ENCODE measurements at regions not wholly inside any gene's neighbourhood (a gene's known extent, or its start where the extent isn't known, plus 50 kb on each side); places are given as distances from the start of the nearest gene placed in this dataset.

GRCh38 chr1:118821801-118822200 is 166.3 kb downstream of the TBX15 start:
- no peak for TF ChIP-seq POLR2AphosphoS5 (IDR thresholded peaks at IDR 0.05; ENCODE audit: low read depth, low read length)
- no peak for TF ChIP-seq SIN3A (IDR thresholded peaks at IDR 0.05; ENCODE audit: borderline replicate concordance, insufficient read depth, low read length)
- TF ChIP-seq, protein P1, sequence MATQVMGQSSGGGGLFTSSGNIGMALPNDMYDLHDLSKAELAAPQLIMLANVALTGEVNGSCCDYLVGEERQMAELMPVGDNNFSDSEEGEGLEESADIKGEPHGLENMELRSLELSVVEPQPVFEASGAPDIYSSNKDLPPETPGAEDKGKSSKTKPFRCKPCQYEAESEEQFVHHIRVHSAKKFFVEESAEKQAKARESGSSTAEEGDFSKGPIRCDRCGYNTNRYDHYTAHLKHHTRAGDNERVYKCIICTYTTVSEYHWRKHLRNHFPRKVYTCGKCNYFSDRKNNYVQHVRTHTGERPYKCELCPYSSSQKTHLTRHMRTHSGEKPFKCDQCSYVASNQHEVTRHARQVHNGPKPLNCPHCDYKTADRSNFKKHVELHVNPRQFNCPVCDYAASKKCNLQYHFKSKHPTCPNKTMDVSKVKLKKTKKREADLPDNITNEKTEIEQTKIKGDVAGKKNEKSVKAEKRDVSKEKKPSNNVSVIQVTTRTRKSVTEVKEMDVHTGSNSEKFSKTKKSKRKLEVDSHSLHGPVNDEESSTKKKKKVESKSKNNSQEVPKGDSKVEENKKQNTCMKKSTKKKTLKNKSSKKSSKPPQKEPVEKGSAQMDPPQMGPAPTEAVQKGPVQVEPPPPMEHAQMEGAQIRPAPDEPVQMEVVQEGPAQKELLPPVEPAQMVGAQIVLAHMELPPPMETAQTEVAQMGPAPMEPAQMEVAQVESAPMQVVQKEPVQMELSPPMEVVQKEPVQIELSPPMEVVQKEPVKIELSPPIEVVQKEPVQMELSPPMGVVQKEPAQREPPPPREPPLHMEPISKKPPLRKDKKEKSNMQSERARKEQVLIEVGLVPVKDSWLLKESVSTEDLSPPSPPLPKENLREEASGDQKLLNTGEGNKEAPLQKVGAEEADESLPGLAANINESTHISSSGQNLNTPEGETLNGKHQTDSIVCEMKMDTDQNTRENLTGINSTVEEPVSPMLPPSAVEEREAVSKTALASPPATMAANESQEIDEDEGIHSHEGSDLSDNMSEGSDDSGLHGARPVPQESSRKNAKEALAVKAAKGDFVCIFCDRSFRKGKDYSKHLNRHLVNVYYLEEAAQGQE (IDR thresholded peaks at IDR 0.05; ENCODE audit: insufficient read depth in 1 of 2, low read depth in 2 of 2, low read length in 2 of 2), result no peak
- TF ChIP-seq TAF1 (IDR thresholded peaks at IDR 0.05; ENCODE audit: borderline replicate concordance, insufficient read depth, low read length), result no peak
- TF ChIP-seq FOXP2 (optimal IDR thresholded peaks at IDR 0.05; ENCODE audit: borderline replicate concordance, extremely low read depth, extremely low read length, insufficient read depth), result no peak

DNA sequence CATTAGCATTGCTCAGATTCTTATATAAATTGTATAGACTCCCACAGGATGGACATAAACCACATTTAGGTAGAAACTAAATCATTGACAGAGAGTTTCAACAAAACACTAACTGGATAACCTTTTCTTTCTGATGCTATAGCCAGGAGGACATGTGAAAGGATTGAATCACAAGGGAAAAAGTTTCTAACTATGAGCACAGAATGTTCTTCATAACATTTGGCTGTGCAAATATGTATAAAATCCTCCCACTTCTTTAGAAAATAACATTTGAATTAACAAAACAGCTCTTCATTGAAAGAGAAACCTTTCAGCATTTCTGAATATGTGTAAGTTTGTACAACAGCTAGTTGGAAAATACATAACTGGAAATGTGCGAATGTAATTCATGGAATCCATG is 167.3 kb downstream of the TBX15 start:
- no peak for TF ChIP-seq SIN3A (IDR thresholded peaks at IDR 0.05; ENCODE audit: borderline replicate concordance, insufficient read depth, low read length)
- TF ChIP-seq, protein P1 (IDR thresholded peaks at IDR 0.05; ENCODE audit: insufficient read depth in 1 of 2, low read depth in 2 of 2, low read length in 2 of 2), result no peak
- no peak for TF ChIP-seq POLR2AphosphoS5 (IDR thresholded peaks at IDR 0.05; ENCODE audit: low read depth, low read length)
- no peak for TF ChIP-seq FOXP2 (optimal IDR thresholded peaks at IDR 0.05; ENCODE audit: borderline replicate concordance, extremely low read depth, extremely low read length, insufficient read depth)
- TF ChIP-seq TAF1 (IDR thresholded peaks at IDR 0.05; ENCODE audit: borderline replicate concordance, insufficient read depth, low read length), result no peak

DNA sequence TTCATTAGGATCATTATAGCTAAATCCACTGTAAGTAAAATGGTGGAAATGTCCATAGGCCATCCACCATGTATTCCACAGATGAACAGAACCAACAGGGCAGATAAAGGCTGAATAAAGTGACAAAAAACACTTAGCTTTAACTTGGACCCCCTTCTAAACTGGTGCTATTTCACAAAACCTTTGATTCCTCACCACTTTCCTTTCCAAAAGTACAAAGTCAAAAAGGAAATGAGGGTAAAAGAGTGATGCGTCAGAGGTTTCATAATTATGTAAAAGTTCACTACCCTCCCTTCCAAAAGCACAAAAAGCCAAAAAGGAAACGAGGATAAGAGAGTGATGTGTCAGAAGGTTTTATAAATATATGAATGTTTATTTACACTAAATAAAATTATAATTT is 172.2 kb downstream of the TBX15 start:
- TF ChIP-seq TAF1 (IDR thresholded peaks at IDR 0.05; ENCODE audit: borderline replicate concordance, insufficient read depth, low read length) (no peak), SIN3A (IDR thresholded peaks at IDR 0.05; ENCODE audit: borderline replicate concordance, insufficient read depth, low read length) (no peak), POLR2AphosphoS5 (IDR thresholded peaks at IDR 0.05; ENCODE audit: low read depth, low read length) (no peak), FOXP2 (optimal IDR thresholded peaks at IDR 0.05; ENCODE audit: borderline replicate concordance, extremely low read depth, extremely low read length, insufficient read depth) (no peak)
- TF ChIP-seq, protein P1 (IDR thresholded peaks at IDR 0.05; ENCODE audit: insufficient read depth in 1 of 2, low read depth in 2 of 2, low read length in 2 of 2), result no peak

- no peak for TF ChIP-seq POLR2AphosphoS5 (IDR thresholded peaks at IDR 0.05; ENCODE audit: low read depth, low read length)
- no peak for TF ChIP-seq FOXP2 (optimal IDR thresholded peaks at IDR 0.05; ENCODE audit: borderline replicate concordance, extremely low read depth, extremely low read length, insufficient read depth)
- TF ChIP-seq TAF1 (IDR thresholded peaks at IDR 0.05; ENCODE audit: borderline replicate concordance, insufficient read depth, low read length), result no peak
- no peak for TF ChIP-seq SIN3A (IDR thresholded peaks at IDR 0.05; ENCODE audit: borderline replicate concordance, insufficient read depth, low read length)
- TF ChIP-seq, protein P1 (IDR thresholded peaks at IDR 0.05; ENCODE audit: insufficient read depth in 1 of 2, low read depth in 2 of 2, low read length in 2 of 2), result no peak
These were observed 175.6 kb downstream of the TBX15 start for GRCh38 chr1:118812555-118812954.

GRCh38 chr1:118811156-118811555 is 177.0 kb downstream of the TBX15 start:
- no peak for TF ChIP-seq FOXP2 (optimal IDR thresholded peaks at IDR 0.05; ENCODE audit: borderline replicate concordance, extremely low read depth, extremely low read length, insufficient read depth)
- TF ChIP-seq POLR2AphosphoS5 (IDR thresholded peaks at IDR 0.05; ENCODE audit: low read depth, low read length), result no peak
- TF ChIP-seq, protein P1 (IDR thresholded peaks at IDR 0.05; ENCODE audit: insufficient read depth in 1 of 2, low read depth in 2 of 2, low read length in 2 of 2), result no peak
- no peak for TF ChIP-seq TAF1 (IDR thresholded peaks at IDR 0.05; ENCODE audit: borderline replicate concordance, insufficient read depth, low read length)
- no peak for TF ChIP-seq SIN3A (IDR thresholded peaks at IDR 0.05; ENCODE audit: borderline replicate concordance, insufficient read depth, low read length)
